ENCODE measurements at regions not wholly inside any gene's neighbourhood (a gene's known extent, or its start where the extent isn't known, plus 50 kb on each side); places are given as distances from the start of the nearest gene placed in this dataset.

DNA sequence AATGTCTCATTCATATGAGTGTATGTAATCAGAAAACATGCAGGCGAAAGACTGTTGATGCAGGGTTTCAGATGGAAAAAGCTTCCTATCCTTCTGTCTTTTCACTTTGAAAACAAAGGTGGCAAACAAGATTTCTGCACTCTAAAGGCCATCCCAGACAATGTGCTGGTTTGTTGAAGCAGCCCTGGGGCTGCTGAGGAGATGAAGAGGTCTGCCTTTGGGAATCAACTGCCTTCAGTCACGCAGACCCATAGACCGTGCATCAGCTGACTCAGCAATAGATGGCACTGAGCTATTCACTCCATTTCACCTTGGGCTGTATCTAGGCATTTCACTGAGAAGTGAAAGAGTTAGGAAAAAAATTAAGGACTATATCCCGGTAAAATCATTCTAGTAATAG is 60.5 kb upstream of the C5orf46 start:
- TF ChIP-seq, protein P1, sequence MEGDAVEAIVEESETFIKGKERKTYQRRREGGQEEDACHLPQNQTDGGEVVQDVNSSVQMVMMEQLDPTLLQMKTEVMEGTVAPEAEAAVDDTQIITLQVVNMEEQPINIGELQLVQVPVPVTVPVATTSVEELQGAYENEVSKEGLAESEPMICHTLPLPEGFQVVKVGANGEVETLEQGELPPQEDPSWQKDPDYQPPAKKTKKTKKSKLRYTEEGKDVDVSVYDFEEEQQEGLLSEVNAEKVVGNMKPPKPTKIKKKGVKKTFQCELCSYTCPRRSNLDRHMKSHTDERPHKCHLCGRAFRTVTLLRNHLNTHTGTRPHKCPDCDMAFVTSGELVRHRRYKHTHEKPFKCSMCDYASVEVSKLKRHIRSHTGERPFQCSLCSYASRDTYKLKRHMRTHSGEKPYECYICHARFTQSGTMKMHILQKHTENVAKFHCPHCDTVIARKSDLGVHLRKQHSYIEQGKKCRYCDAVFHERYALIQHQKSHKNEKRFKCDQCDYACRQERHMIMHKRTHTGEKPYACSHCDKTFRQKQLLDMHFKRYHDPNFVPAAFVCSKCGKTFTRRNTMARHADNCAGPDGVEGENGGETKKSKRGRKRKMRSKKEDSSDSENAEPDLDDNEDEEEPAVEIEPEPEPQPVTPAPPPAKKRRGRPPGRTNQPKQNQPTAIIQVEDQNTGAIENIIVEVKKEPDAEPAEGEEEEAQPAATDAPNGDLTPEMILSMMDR (IDR thresholded peaks at IDR 0.05; ENCODE audit: low read depth, low read length, poor library complexity, severe bottlenecking) = no peak
- no peak for TF ChIP-seq EZH2phosphoT487 (IDR thresholded peaks at IDR 0.05; ENCODE audit: borderline replicate concordance, low read length)

All from DOHH2 (cell line).